C4-2B (cell line): ENCODE measurements at regions not wholly inside any gene's neighbourhood (a gene's known extent, or its start where the extent isn't known, plus 50 kb on each side); places are given as distances from the start of the nearest gene placed in this dataset.

ENCODE experiments used
- CTCF ChIP-seq: fragments of 450-650 bp; conservative IDR thresholded peaks from 2 replicates; pipeline ENCODE4 v1.5.1; 2017; ENCODE audit warnings: mild to moderate bottlenecking
- ZFX ChIP-seq: fragments of 450-650 bp; IDR thresholded peaks from 2 replicates; pipeline ENCODE4 v1.6.1; 2017

GRCh38 chr5:4359847-4360246 lies 764.2 kb downstream of the IRX1 start:
- TF ChIP-seq CTCF, result no peak
- no peak for TF ChIP-seq ZFX
